Keratinocyte (primary cell): ENCODE measurements at regions not wholly inside any gene's neighbourhood (a gene's known extent, or its start where the extent isn't known, plus 50 kb on each side); places are given as distances from the start of the nearest gene placed in this dataset.

Source experiments
- CTCF ChIP-seq, 3 experiments: IDR thresholded peaks in 1 of 3; conservative IDR thresholded peaks in 1 of 3; optimal IDR thresholded peaks in 1 of 3; 2 replicates in 2 of 3; 3 replicates in 1 of 3; pipeline versions ENCODE3 to v1.5.1; 2011; ENCODE audit warnings: low read length in 3 of 3, mild to moderate bottlenecking in 3 of 3, moderate library complexity in 2 of 3, control low read depth in 1 of 3, inconsistent platforms in 1 of 3; ENCODE audit not compliant: insufficient read depth in 2 of 3; ENCODE audit errors: extremely low read depth in 1 of 3
- EZH2 ChIP-seq: IDR thresholded peaks from one replicate; pipeline ENCODE4 v1.6.1; 2012; ENCODE audit warnings: inconsistent platforms, mild to moderate bottlenecking, low read length, moderate library complexity

GRCh38 chr11:116379185-116379828 is 393.5 kb downstream of the BUD13 start:
- TF ChIP-seq CTCF (optimal IDR thresholded peaks at IDR 0.05 in 1 of 3, IDR thresholded peaks at IDR 0.05 in 1 of 3, conservative IDR thresholded peaks at IDR 0.05 in 1 of 3; ENCODE audit: extremely low read depth in 1 of 3, insufficient read depth in 2 of 3, low read length in 3 of 3) (no peak), EZH2 (no peak)
